Small intestine (tissue), 7 donors: ENCODE measurements at regions not wholly inside any gene's neighbourhood (a gene's known extent, or its start where the extent isn't known, plus 50 kb on each side); places are given as distances from the start of the nearest gene placed in this dataset.
"Not testable (repeated sequence)": the region's sequence is repeated elsewhere in the genome, so short reads cannot be mapped to it uniquely, and the experiment has no call there.

Experiments used
- DNase-seq, 2 donors: peaks; one replicate each; pipeline versions ENCODE4 v3.0.0 to v3.0.0-alpha.2; 2013
- FAIRE-seq: peaks from 2 replicates; lab custom pipeline; 2012; peaks lifted over from hg19 to GRCh38; lab: Jason Lieb, UNC
- H3K27ac ChIP-seq, 3 donors: one replicate each; pipeline ENCODE4 v1.5.1; 2013; ENCODE audit warnings: low read length in 2 of 3, mild to moderate bottlenecking in 2 of 3, control low read depth in 1 of 3, inconsistent platforms in 1 of 3, low read depth in 1 of 3, moderate library complexity in 1 of 3
- H3K27me3 ChIP-seq, 3 donors: one replicate each; pipeline ENCODE4 v1.6.1; 2013; ENCODE audit warnings: low read length in 3 of 3, inconsistent platforms in 1 of 3; ENCODE audit not compliant: control insufficient read depth in 3 of 3, insufficient read depth in 3 of 3
- H3K36me3 ChIP-seq, 3 donors: one replicate each; pipeline ENCODE4 v1.6.1; 2013; ENCODE audit warnings: low read length in 3 of 3, inconsistent platforms in 1 of 3, low read depth in 1 of 3, mild to moderate bottlenecking in 1 of 3, moderate library complexity in 1 of 3; ENCODE audit not compliant: control insufficient read depth in 3 of 3, insufficient read depth in 2 of 3
- H3K4me1 ChIP-seq, 3 donors: one replicate each; pipeline ENCODE4 v1.6.1; 2013; ENCODE audit warnings: low read length in 2 of 3, inconsistent platforms in 1 of 3, low read depth in 1 of 3, mild to moderate bottlenecking in 1 of 3, moderate library complexity in 1 of 3; ENCODE audit not compliant: control insufficient read depth in 3 of 3, insufficient read depth in 2 of 3
- H3K4me3 ChIP-seq, 3 donors: one replicate each; pipeline ENCODE4 v1.5.1; 2013; ENCODE audit warnings: low read length in 3 of 3, control low read depth in 1 of 3, inconsistent platforms in 1 of 3, low read depth in 1 of 3, mild to moderate bottlenecking in 1 of 3, moderate library complexity in 1 of 3
- H3K9me3 ChIP-seq, 2 donors: one replicate each; pipeline ENCODE4 v1.6.1; 2013; ENCODE audit warnings: low read depth in 1 of 2, low read length in 1 of 2; ENCODE audit not compliant: control insufficient read depth in 2 of 2, insufficient read depth in 1 of 2
- WGBS, 3 donors: extraction: QIAGEN DNeasy Blood & Tissue Kit; methylation state at CpG; one replicate each; pipeline ENCODE4 v1.1.7; 2013; 5-methylcytosine and 5-hydroxymethylcytosine counted together
- donor health status: healthy with polysubstance abuse.
- donor health status: control.
- donor health status: control.
- donor health status: Bipolar disorder and iron deficiency.
- donor health status: healthy.

DNA sequence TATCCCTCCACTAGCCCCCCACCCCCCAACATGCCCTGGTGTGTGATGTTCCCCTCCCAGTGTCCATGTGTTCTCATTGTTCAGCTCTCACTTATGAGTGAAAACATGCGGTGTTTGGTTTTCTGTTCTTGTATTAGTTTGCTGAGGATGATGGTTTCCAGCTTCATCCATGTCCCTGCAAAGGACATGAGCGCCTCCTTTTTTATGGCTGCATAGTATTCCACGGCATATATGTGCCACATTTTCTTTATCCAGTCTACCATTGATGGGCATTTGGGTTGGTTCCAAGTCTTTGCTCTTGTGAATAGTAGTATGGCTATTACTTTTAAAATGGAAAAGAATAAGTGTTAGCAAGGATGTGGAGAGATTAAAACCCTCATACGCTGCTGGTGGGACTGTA lies 50.8 kb upstream of the FAM171A1 start:
- not testable (repeated sequence) for H3K27me3 ChIP-seq, H3K4me1 ChIP-seq, H3K36me3 ChIP-seq, DNase-seq, FAIRE-seq, H3K27ac ChIP-seq, H3K9me3 ChIP-seq, H3K4me3 ChIP-seq
- 92 to 96% (median 93%) methylated on average over 4 of the region's 4 CpGs for WGBS, 3 donors
